ENCODE measurements at regions not wholly inside any gene's neighbourhood (a gene's known extent, or its start where the extent isn't known, plus 50 kb on each side); places are given as distances from the start of the nearest gene placed in this dataset.

DNA sequence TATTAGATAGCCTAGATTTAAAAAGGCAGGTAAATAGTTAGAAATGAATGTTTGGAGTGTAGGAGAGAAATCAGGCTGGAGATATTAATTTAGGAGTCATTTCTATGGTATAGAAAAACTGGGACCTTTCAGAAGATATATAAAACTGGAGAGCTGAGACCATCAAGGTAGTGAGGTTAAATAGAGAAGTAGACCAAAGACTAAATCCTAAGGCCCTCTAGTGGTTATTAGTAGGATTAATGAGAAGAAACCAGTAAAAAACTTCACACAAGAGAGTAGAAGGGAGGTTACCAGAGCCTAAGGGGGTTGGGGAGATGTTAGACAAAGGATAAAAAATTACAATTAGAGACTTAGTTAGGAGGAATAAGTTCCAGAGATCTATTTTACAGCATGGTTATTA is 351.0 kb upstream of the SPANXN1 start:
- TF ChIP-seq, protein P1, sequence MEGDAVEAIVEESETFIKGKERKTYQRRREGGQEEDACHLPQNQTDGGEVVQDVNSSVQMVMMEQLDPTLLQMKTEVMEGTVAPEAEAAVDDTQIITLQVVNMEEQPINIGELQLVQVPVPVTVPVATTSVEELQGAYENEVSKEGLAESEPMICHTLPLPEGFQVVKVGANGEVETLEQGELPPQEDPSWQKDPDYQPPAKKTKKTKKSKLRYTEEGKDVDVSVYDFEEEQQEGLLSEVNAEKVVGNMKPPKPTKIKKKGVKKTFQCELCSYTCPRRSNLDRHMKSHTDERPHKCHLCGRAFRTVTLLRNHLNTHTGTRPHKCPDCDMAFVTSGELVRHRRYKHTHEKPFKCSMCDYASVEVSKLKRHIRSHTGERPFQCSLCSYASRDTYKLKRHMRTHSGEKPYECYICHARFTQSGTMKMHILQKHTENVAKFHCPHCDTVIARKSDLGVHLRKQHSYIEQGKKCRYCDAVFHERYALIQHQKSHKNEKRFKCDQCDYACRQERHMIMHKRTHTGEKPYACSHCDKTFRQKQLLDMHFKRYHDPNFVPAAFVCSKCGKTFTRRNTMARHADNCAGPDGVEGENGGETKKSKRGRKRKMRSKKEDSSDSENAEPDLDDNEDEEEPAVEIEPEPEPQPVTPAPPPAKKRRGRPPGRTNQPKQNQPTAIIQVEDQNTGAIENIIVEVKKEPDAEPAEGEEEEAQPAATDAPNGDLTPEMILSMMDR (IDR thresholded peaks at IDR 0.05): no peak
- TF ChIP-seq POLR2A (IDR thresholded peaks at IDR 0.05): no peak
